ENCODE measurements at regions not wholly inside any gene's neighbourhood (a gene's known extent, or its start where the extent isn't known, plus 50 kb on each side); places are given as distances from the start of the nearest gene placed in this dataset.

DNA sequence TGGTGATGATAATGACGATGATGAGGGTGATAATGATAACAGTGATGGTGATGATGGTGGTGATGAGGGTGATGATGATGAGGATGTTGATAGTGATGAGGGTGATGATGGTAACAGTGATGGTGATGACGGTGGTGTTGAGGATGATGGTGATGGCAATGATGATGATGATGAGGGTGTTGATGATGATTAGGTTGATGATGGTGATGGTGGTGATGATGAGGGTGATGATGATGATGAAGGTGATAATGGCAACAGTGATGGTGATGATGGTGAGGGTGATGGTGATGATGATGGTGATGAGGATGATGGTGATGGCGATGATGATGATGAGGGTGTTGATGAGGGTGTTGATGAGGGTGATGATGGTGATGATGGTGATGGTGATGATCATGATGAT is 93.8 kb upstream of the ZNF469 start:
- H3K9ac ChIP-seq (ENCODE audit: low read length) = no peak overlapping the region
- no peak overlapping the region for H3K18ac ChIP-seq (ENCODE audit: low read length)
- H3K36me3 ChIP-seq (ENCODE audit: control insufficient read depth, insufficient read depth, low read length) = no peaks in the 10 kb centered on the region
- no peak overlapping the region for H2AK5ac ChIP-seq (ENCODE audit: low read length)
- H4K5ac ChIP-seq (ENCODE audit: low read length) = no peak overlapping the region
- DNase-seq = no peak
- no peak overlapping the region for H3K4me2 ChIP-seq (ENCODE audit: low read length)
- H2BK15ac ChIP-seq (replicated peaks; ENCODE audit: low read depth) = no peak overlapping the region
- H3K4me1 ChIP-seq (ENCODE audit: control insufficient read depth, low read depth, low read length) = no peaks in the 10 kb centered on the region
- H3K4me3 ChIP-seq (ENCODE audit: low read length) = no peak overlapping the region
- H2BK120ac ChIP-seq (ENCODE audit: low read depth, low read length) = no peak overlapping the region
- no peaks in the 10 kb centered on the region for H3K79me2 ChIP-seq (ENCODE audit: control insufficient read depth, insufficient read depth, low read length)
- H4K8ac ChIP-seq (ENCODE audit: low read depth, low read length) = no peak overlapping the region
- no peaks in the 10 kb centered on the region for H3K27me3 ChIP-seq (ENCODE audit: insufficient read depth, low read length, poor library complexity)
- H3K79me1 ChIP-seq (ENCODE audit: low read length) = no peaks in the 10 kb centered on the region
- no peak overlapping the region for H3K4ac ChIP-seq (ENCODE audit: low read depth, low read length)
- no peak overlapping the region for H3K23ac ChIP-seq (ENCODE audit: low read length)
- 100% methylated on average over 1 of the region's 3 CpGs for WGBS (ENCODE audit: extremely low coverage, insufficient coverage, low lambda C conversion rate)
- no peak overlapping the region for H3K56ac ChIP-seq (ENCODE audit: low read length)
- H3K27ac ChIP-seq (ENCODE audit: low read depth, low read length) = no peak overlapping the region
- H2BK5ac ChIP-seq (ENCODE audit: low read length) = no peak overlapping the region

DNA sequence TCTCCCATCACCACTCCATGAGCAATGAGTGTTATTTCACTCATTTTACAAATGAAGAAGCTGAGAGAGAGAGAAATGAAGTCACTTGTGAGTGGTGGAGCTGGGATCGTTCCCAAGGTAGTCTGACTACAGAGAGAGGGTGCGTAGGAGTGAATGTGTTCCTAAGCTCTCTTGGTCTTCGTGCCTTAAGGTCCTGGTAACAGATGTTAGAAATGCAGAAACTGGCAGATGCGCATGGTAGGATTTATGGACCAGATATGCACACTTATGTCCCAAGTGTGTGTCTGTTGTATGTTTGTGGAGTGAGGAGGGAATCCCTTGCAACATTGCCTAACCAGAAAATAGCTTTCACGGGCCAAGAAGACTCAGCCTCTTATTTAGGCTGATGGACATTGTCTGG is 93.2 kb upstream of the ZNF469 start:
- no peak overlapping the region for H3K23ac ChIP-seq (ENCODE audit: low read length)
- H4K5ac ChIP-seq (ENCODE audit: low read length) = no peak overlapping the region
- H3K36me3 ChIP-seq (ENCODE audit: control insufficient read depth, insufficient read depth, low read length) = no peaks in the 10 kb centered on the region
- H4K8ac ChIP-seq (ENCODE audit: low read depth, low read length) = no peak overlapping the region
- no peak overlapping the region for H3K18ac ChIP-seq (ENCODE audit: low read length)
- no peak overlapping the region for H2BK5ac ChIP-seq (ENCODE audit: low read length)
- H3K9ac ChIP-seq (ENCODE audit: low read length) = no peak overlapping the region
- no peak overlapping the region for H2AK5ac ChIP-seq (ENCODE audit: low read length)
- H3K56ac ChIP-seq (ENCODE audit: low read length) = no peak overlapping the region
- no peak overlapping the region for H3K27ac ChIP-seq (ENCODE audit: low read depth, low read length)
- H3K4me2 ChIP-seq (ENCODE audit: low read length) = no peak overlapping the region
- H3K4ac ChIP-seq (ENCODE audit: low read depth, low read length) = no peak overlapping the region
- H2BK15ac ChIP-seq (replicated peaks; ENCODE audit: low read depth) = no peak overlapping the region
- H3K79me1 ChIP-seq (ENCODE audit: low read length) = no peaks in the 10 kb centered on the region
- H3K27me3 ChIP-seq (ENCODE audit: insufficient read depth, low read length, poor library complexity) = no peaks in the 10 kb centered on the region
- no peak for DNase-seq
- WGBS (ENCODE audit: extremely low coverage, insufficient coverage, low lambda C conversion rate) = no CpG with 5 or more reads among the region's 5 CpGs
- H3K4me3 ChIP-seq (ENCODE audit: low read length) = no peak overlapping the region
- H3K79me2 ChIP-seq (ENCODE audit: control insufficient read depth, insufficient read depth, low read length) = no peaks in the 10 kb centered on the region
- H2BK120ac ChIP-seq (ENCODE audit: low read depth, low read length) = no peak overlapping the region
- no peaks in the 10 kb centered on the region for H3K4me1 ChIP-seq (ENCODE audit: control insufficient read depth, low read depth, low read length)

DNA sequence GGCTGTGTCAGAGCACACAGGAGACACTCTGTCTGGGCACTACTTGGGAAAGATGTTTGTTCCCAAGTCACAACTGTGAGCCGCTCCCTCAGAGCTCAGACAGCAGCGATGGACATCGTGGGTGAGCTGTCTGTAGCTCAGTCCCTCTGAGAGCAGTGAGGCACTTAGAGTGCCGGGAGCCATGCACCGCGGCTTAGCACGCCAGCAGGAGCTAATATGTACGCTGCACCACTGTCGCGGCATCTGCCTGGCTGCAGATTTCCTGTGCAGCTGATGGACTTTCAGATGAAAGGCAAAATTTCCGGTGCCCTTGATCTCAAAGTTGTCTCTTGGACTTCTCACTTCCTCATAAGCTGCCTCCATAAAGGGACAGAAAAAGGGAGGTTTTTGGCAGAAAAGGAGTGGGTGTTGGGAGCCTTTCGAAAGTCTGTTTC is 92.8 kb upstream of the ZNF469 start:
- Histone ChIP-seq H3K79me2 (ENCODE audit: control insufficient read depth, insufficient read depth, low read length) (no peaks in the 10 kb centered on the region), H3K23ac (ENCODE audit: low read length) (no peak overlapping the region), H3K4ac (ENCODE audit: low read depth, low read length) (no peak overlapping the region), H3K56ac (ENCODE audit: low read length) (no peak overlapping the region), H3K27ac (ENCODE audit: low read depth, low read length) (no peak overlapping the region), H3K4me1 (ENCODE audit: control insufficient read depth, low read depth, low read length) (no peaks in the 10 kb centered on the region), H3K9ac (ENCODE audit: low read length) (no peak overlapping the region), H4K8ac (ENCODE audit: low read depth, low read length) (no peak overlapping the region), H2BK120ac (ENCODE audit: low read depth, low read length) (no peak overlapping the region), H3K4me3 (ENCODE audit: low read length) (no peak overlapping the region), H3K27me3 (ENCODE audit: insufficient read depth, low read length, poor library complexity) (no peaks in the 10 kb centered on the region), H3K4me2 (ENCODE audit: low read length) (no peak overlapping the region), H2AK5ac (ENCODE audit: low read length) (no peak overlapping the region), H3K18ac (ENCODE audit: low read length) (no peak overlapping the region), H2BK5ac (ENCODE audit: low read length) (no peak overlapping the region), H3K79me1 (ENCODE audit: low read length) (no peaks in the 10 kb centered on the region), H4K5ac (ENCODE audit: low read length) (no peak overlapping the region), H2BK15ac (replicated peaks; ENCODE audit: low read depth) (no peak overlapping the region), H3K36me3 (ENCODE audit: control insufficient read depth, insufficient read depth, low read length) (no peaks in the 10 kb centered on the region)
- no CpG with 5 or more reads among the region's 12 CpGs for WGBS (ENCODE audit: extremely low coverage, insufficient coverage, low lambda C conversion rate)
- no peak for DNase-seq

DNA sequence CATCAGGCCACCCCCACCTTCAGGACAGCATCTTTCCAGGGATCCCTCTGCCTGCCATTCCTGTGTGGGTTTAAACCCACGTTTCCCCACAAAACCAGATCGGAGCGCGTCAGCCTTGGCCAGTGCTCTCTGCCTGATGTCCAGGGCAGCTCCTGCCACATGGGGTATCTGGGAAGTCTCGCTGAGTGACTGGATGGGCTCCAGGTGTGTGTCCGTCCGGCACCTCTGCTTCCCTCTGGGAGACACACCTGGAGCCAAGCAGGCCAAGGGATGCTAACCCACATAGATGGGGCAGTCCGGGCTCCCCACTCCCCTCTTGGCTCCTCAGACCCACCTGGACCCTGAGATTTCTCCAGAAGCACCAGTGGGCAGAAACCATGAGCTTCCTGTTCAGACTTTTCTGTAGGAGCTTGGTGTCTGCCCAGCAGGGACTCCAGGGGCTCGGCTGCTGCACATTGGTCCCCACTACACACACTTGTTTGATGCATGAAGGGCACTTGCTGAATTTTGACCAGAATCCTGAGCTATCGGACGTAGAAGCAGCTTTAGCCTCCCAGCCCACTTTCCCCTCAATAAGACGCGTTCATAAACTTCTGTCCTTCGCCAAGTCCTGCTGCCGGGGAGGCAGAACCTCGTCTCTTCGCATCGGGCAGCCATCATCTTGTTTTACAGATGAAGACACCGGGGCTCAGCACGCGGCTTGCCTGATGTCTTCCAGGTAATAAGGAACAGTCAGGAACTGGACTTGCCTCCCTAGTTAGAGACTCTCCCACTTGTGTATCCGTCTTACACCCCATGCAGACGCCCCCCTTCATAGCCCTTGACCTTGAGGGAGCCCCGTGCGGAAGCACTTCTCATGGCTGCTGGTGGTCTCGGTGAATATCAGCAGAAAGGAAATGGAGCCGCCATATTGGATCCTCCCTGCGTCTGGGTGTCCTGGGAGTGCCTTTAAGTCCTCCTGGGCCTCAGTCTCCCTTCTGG is 91.6 kb upstream of the ZNF469 start:
- no peak overlapping the region for H3K9ac ChIP-seq (ENCODE audit: low read length)
- DNase-seq = no peak
- no peak overlapping the region for H2BK15ac ChIP-seq (replicated peaks; ENCODE audit: low read depth)
- no peaks in the 10 kb centered on the region for H3K79me2 ChIP-seq (ENCODE audit: control insufficient read depth, insufficient read depth, low read length)
- H3K23ac ChIP-seq (ENCODE audit: low read length) = no peak overlapping the region
- no peak overlapping the region for H2AK5ac ChIP-seq (ENCODE audit: low read length)
- H3K36me3 ChIP-seq (ENCODE audit: control insufficient read depth, insufficient read depth, low read length) = no peaks in the 10 kb centered on the region
- H2BK120ac ChIP-seq (ENCODE audit: low read depth, low read length) = no peak overlapping the region
- H2BK5ac ChIP-seq (ENCODE audit: low read length) = no peak overlapping the region
- H3K4me3 ChIP-seq (ENCODE audit: low read length) = no peak overlapping the region
- H3K56ac ChIP-seq (ENCODE audit: low read length) = no peak overlapping the region
- H3K4me2 ChIP-seq (ENCODE audit: low read length) = no peak overlapping the region
- no peaks in the 10 kb centered on the region for H3K4me1 ChIP-seq (ENCODE audit: control insufficient read depth, low read depth, low read length)
- H3K27me3 ChIP-seq (ENCODE audit: insufficient read depth, low read length, poor library complexity) = no peaks in the 10 kb centered on the region
- H3K27ac ChIP-seq (ENCODE audit: low read depth, low read length) = no peak overlapping the region
- H4K8ac ChIP-seq (ENCODE audit: low read depth, low read length) = no peak overlapping the region
- no peak overlapping the region for H3K4ac ChIP-seq (ENCODE audit: low read depth, low read length)
- no CpG with 5 or more reads among the region's 28 CpGs for WGBS (ENCODE audit: extremely low coverage, insufficient coverage, low lambda C conversion rate)
- no peak overlapping the region for H3K18ac ChIP-seq (ENCODE audit: low read length)
- no peak overlapping the region for H4K5ac ChIP-seq (ENCODE audit: low read length)
- H3K79me1 ChIP-seq (ENCODE audit: low read length) = no peaks in the 10 kb centered on the region

DNA sequence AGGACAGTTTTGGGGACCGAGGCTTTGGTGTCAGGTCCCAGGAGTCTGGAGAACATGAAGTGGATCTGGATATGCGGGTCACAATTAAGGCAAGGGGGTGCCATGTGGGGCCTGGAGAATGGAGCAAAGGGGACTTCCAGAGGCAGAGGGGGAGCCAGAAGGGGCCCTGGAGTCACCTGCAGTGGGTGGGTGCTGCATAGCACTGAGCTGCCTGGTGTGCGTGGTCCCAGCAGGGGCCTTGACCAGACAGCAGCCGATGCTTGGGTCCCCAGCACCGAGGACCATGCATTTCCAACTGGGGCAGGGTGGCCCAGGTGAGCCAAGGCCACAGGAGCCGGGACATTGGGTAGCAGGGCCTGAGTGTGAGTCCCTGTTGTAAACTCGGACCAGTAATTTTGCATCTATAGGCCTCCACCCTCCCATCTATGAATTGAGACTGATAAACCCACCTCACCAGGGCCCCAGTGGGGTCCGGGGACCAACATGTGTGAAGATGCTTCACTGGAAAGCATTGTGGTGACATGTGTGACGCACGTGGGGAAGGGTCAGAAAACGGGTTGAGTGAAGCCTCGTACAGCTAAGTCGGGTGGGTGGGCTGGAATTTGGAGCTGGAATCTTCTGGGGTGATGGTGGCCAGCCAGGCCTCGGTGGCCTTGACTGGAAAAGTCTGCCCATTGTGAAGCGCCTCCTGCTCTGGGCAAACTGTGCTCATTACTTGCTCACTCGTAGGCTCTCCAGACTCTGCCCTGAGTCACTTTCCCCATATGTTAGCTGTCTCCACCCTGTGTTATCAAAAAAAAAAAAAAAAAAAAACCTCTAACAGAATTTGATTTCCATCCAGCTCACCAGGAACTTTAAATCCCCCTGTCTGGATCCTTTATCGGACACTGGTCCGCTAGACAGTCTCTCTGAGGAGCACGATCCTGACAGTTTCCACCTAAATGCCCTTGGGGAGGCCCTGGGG is 90.5 kb upstream of the ZNF469 start:
- Histone ChIP-seq H3K79me1 (ENCODE audit: low read length) (no peaks in the 10 kb centered on the region), H2BK120ac (ENCODE audit: low read depth, low read length) (no peak overlapping the region), H4K5ac (ENCODE audit: low read length) (no peak overlapping the region), H3K27me3 (ENCODE audit: insufficient read depth, low read length, poor library complexity) (no peaks in the 10 kb centered on the region), H3K27ac (ENCODE audit: low read depth, low read length) (no peak overlapping the region), H3K4ac (ENCODE audit: low read depth, low read length) (no peak overlapping the region), H3K36me3 (ENCODE audit: control insufficient read depth, insufficient read depth, low read length) (no peaks in the 10 kb centered on the region), H3K9ac (ENCODE audit: low read length) (no peak overlapping the region), H2AK5ac (ENCODE audit: low read length) (no peak overlapping the region), H2BK15ac (replicated peaks; ENCODE audit: low read depth) (no peak overlapping the region), H3K79me2 (ENCODE audit: control insufficient read depth, insufficient read depth, low read length) (no peaks in the 10 kb centered on the region), H3K4me1 (ENCODE audit: control insufficient read depth, low read depth, low read length) (no peaks in the 10 kb centered on the region), H2BK5ac (ENCODE audit: low read length) (no peak overlapping the region), H4K8ac (ENCODE audit: low read depth, low read length) (no peak overlapping the region), H3K4me2 (ENCODE audit: low read length) (no peak overlapping the region), H3K23ac (ENCODE audit: low read length) (no peak overlapping the region), H3K4me3 (ENCODE audit: low read length) (no peak overlapping the region), H3K18ac (ENCODE audit: low read length) (no peak overlapping the region), H3K56ac (ENCODE audit: low read length) (no peak overlapping the region)
- DNase-seq = no peak
- WGBS (ENCODE audit: extremely low coverage, insufficient coverage, low lambda C conversion rate) = no CpG with 5 or more reads among the region's 19 CpGs
